SK-N-SH (cell line): ENCODE measurements at regions not wholly inside any gene's neighbourhood (a gene's known extent, or its start where the extent isn't known, plus 50 kb on each side); places are given as distances from the start of the nearest gene placed in this dataset.

ENCODE experiments used
- CTCF ChIA-PET: fragments of 300-600, 350-600 bp; formaldehyde crosslinking; extraction: SDS; loops from one replicate; lab custom pipeline; 2021; lab: Yijun Ruan, JAX
- POLR2A ChIA-PET: fragments of 350-600 bp; sonication (Branson Sonifier 250); formaldehyde crosslinking; extraction: SDS; loops from one replicate; lab custom pipeline; 2020; ENCODE audit warnings: antibody characterized with exemption, inconsistent platforms; lab: Yijun Ruan, JAX
- DNase-seq: peaks from one replicate; pipeline ENCODE4 v3.0.0; 2012
- H2AFZ ChIP-seq: fragments of 200-600 bp; sonication (generic); 2 replicates; pipeline ENCODE4 v1.8.1; 2016; ENCODE audit warnings: antibody characterized with exemption, mild to moderate bottlenecking, low read depth
- H3F3A ChIP-seq: fragments of 200-600 bp; sonication (generic); replicated peaks from 2 replicates; pipeline ENCODE3; 2016; ENCODE audit warnings: antibody characterized with exemption, mild to moderate bottlenecking; ENCODE audit not compliant: insufficient read depth
- H3K27ac ChIP-seq, 2 experiments: fragments of 200-500 bp in 1 of 2; fragments of 200-600 bp in 1 of 2; sonication (Bioruptor generic) in 1 of 2; sonication (generic), shearing (Covaris generic) in 1 of 2; 2 replicates each; pipeline versions ENCODE4 v1.5.1 to v1.6.1; 2014 to 2016; ENCODE audit warnings: low read depth in 2 of 2, inconsistent platforms in 1 of 2, low read length in 1 of 2, mild to moderate bottlenecking in 1 of 2, mixed read lengths in 1 of 2
- H3K27me3 ChIP-seq: fragments of 200-600 bp; sonication (generic), shearing (Covaris generic); 2 replicates; pipeline ENCODE4 v1.6.1; 2016; ENCODE audit warnings: mixed run types; ENCODE audit not compliant: insufficient read depth
- H3K36me3 ChIP-seq, 2 experiments: fragments of 200-500 bp in 1 of 2; fragments of 200-600 bp in 1 of 2; sonication (Bioruptor generic) in 1 of 2; sonication (generic) in 1 of 2; replicated peaks in 1 of 2; 2 replicates each; pipeline versions ENCODE3 to v1.5.1; 2014 to 2016; ENCODE audit warnings: low read length in 1 of 2, mild to moderate bottlenecking in 1 of 2; ENCODE audit not compliant: insufficient read depth in 2 of 2, control insufficient read depth in 1 of 2
- H3K4me1 ChIP-seq, 2 experiments: fragments of 200-500 bp in 1 of 2; fragments of 200-600 bp in 1 of 2; sonication (Bioruptor generic) in 1 of 2; sonication (generic), shearing (Covaris generic) in 1 of 2; 2 replicates each; pipeline versions ENCODE4 v1.5.1 to v1.6.1; 2014 to 2016; ENCODE audit warnings: low read depth in 1 of 2, low read length in 1 of 2, mixed run types in 1 of 2; ENCODE audit not compliant: insufficient read depth in 2 of 2, control insufficient read depth in 1 of 2
- H3K4me2 ChIP-seq: fragments of 200-600 bp; sonication (generic), shearing (Covaris generic); 2 replicates; pipeline ENCODE4 v1.6.1; 2017; ENCODE audit warnings: mixed run types
- H3K4me3 ChIP-seq, 2 experiments: fragments of 200-500 bp in 1 of 2; fragments of 200-600 bp in 1 of 2; sonication (Bioruptor generic) in 1 of 2; sonication (generic), shearing (Covaris generic) in 1 of 2; 2 replicates each; pipeline versions ENCODE4 v1.5.1 to v1.8.1; 2014 to 2016; ENCODE audit warnings: low read depth in 2 of 2, inconsistent platforms in 1 of 2, low read length in 1 of 2, mild to moderate bottlenecking in 1 of 2, mixed read lengths in 1 of 2, moderate library complexity in 1 of 2
- H3K79me2 ChIP-seq: fragments of 200-600 bp; sonication (generic); 2 replicates; pipeline ENCODE4 v1.8.1; 2017; ENCODE audit warnings: mild to moderate bottlenecking; ENCODE audit not compliant: insufficient read depth
- H3K9ac ChIP-seq: fragments of 200-600 bp; sonication (generic); 2 replicates; pipeline ENCODE4 v1.6.1; 2017; ENCODE audit warnings: mixed run types
- H3K9me2 ChIP-seq: fragments of 200-600 bp; sonication (generic); 2 replicates; pipeline ENCODE4 v1.6.1; 2017; ENCODE audit warnings: mixed run types
- H3K9me3 ChIP-seq: fragments of 200-600 bp; sonication (generic); 2 replicates; pipeline ENCODE4 v1.6.1; 2017; ENCODE audit warnings: mixed run types, mild to moderate bottlenecking, moderate library complexity
- H4K20me1 ChIP-seq: fragments of 200-600 bp; sonication (generic); 2 replicates; pipeline ENCODE4 v1.6.1; 2017; ENCODE audit warnings: mild to moderate bottlenecking, mixed run types; ENCODE audit not compliant: insufficient read depth
- CHD2 ChIP-seq: fragments of 150-350 bp; IDR thresholded peaks from 2 replicates; pipeline ENCODE4 v1.6.1; 2018; ENCODE audit warnings: low read length; ENCODE audit not compliant: partially characterized antibody
- FOXJ3 ChIP-seq: sonication (generic); formaldehyde crosslinking; IDR thresholded peaks from 2 replicates; pipeline ENCODE4 v1.5.1; 2020; ENCODE audit warnings: mild to moderate bottlenecking, missing genetic modification reagents
- FOXM1 ChIP-seq: IDR thresholded peaks from 2 replicates; pipeline ENCODE4 v1.4.0; 2012; ENCODE audit warnings: low read depth, mild to moderate bottlenecking
- JUND ChIP-seq: IDR thresholded peaks from 2 replicates; pipeline ENCODE4 v1.4.0; 2012
- NFIC ChIP-seq: IDR thresholded peaks from 2 replicates; pipeline ENCODE4 v1.4.0; 2012; ENCODE audit warnings: borderline replicate concordance
- POLR2AphosphoS5 ChIP-seq: IDR thresholded peaks from 2 replicates; pipeline ENCODE4 v1.6.1; 2012; ENCODE audit warnings: low read depth, low read length
- RXRA ChIP-seq: IDR thresholded peaks from 2 replicates; pipeline ENCODE4 v1.4.0; 2012; ENCODE audit warnings: low read depth, mild to moderate bottlenecking, borderline replicate concordance
- SIN3A ChIP-seq: IDR thresholded peaks from 2 replicates; pipeline ENCODE4 v1.6.1; 2012; ENCODE audit warnings: low read depth, mild to moderate bottlenecking, low read length, moderate library complexity, borderline replicate concordance
- TAF1 ChIP-seq: IDR thresholded peaks from 2 replicates; pipeline ENCODE4 v1.6.1; 2012; ENCODE audit warnings: low read depth, mild to moderate bottlenecking, low read length, moderate library complexity, borderline replicate concordance
- YY1 ChIP-seq: IDR thresholded peaks from 2 replicates; pipeline ENCODE4 v1.4.0; 2012; ENCODE audit warnings: low read depth, mild to moderate bottlenecking
- WGBS: methylation state at CpG from one replicate; pipeline ENCODE4 v1.1.6; 2017; ENCODE audit warnings: low lambda C conversion rate; 5-methylcytosine and 5-hydroxymethylcytosine counted together
- TF ChIP-seq, protein P1 (sequence below): IDR thresholded peaks from 2 replicates; pipeline ENCODE4 v1.6.1; 2012; ENCODE audit warnings: mild to moderate bottlenecking, low read depth, low read length, moderate library complexity
- TF ChIP-seq, protein P2 (sequence below): IDR thresholded peaks from 2 replicates; pipeline ENCODE4 v1.4.0; 2012; ENCODE audit warnings: low read depth, borderline replicate concordance
- TF ChIP-seq, protein P3 (sequence below): fragments of 150-350 bp; IDR thresholded peaks from 2 replicates; pipeline ENCODE4 v1.6.1; 2017; ENCODE audit warnings: antibody characterized with exemption, low read length, low read depth, borderline replicate concordance
- TF ChIP-seq, protein P4 (sequence below): IDR thresholded peaks from 2 replicates; pipeline ENCODE4 v1.4.0; 2012; ENCODE audit warnings: low read depth
- TF ChIP-seq, protein P5 (sequence below): IDR thresholded peaks from 2 replicates; pipeline ENCODE4; 2012

DNA sequence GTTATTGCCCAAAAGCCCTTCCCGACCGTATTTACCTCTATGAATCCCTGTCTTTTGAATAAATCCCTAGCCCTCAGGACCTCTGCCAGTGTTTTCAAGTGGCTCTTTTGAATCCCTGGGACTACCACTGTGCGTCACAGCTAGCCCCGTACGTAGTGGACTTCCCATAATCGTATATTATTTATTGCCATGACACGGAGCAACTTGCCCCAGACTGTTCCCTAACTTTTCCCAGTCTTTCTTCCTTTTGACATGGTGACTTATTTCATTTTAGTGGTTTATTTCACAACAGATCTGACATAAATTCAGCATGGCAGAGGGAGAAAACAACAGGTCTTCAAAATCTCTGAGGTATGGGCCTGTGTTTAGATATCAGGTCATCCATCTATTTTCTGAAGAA is 318.6 kb upstream of the KLF6 start:
- no peaks in the 10 kb centered on the region for H3K27me3 ChIP-seq
- H3K4me1 ChIP-seq, result peaks cover 9 to 17% of the 10 kb centered on the region in 2 experiments; a peak in 3 of 4 replicates
- DNase-seq, result no peak
- no peaks in the 10 kb centered on the region for H4K20me1 ChIP-seq
- WGBS, result 73% methylated on average over 7 of the region's 7 CpGs
- POLR2A ChIA-PET, result no interaction called here
- H3K79me2 ChIP-seq, result no peaks in the 10 kb centered on the region
- H3K4me2 ChIP-seq, result no peak overlapping the region
- no peak overlapping the region for H2AFZ ChIP-seq
- peak overlapping the region in 1 of 2 experiments; percentile 50; a peak in 1 of 4 replicates for H3K27ac ChIP-seq
- TF ChIP-seq, protein P1, sequence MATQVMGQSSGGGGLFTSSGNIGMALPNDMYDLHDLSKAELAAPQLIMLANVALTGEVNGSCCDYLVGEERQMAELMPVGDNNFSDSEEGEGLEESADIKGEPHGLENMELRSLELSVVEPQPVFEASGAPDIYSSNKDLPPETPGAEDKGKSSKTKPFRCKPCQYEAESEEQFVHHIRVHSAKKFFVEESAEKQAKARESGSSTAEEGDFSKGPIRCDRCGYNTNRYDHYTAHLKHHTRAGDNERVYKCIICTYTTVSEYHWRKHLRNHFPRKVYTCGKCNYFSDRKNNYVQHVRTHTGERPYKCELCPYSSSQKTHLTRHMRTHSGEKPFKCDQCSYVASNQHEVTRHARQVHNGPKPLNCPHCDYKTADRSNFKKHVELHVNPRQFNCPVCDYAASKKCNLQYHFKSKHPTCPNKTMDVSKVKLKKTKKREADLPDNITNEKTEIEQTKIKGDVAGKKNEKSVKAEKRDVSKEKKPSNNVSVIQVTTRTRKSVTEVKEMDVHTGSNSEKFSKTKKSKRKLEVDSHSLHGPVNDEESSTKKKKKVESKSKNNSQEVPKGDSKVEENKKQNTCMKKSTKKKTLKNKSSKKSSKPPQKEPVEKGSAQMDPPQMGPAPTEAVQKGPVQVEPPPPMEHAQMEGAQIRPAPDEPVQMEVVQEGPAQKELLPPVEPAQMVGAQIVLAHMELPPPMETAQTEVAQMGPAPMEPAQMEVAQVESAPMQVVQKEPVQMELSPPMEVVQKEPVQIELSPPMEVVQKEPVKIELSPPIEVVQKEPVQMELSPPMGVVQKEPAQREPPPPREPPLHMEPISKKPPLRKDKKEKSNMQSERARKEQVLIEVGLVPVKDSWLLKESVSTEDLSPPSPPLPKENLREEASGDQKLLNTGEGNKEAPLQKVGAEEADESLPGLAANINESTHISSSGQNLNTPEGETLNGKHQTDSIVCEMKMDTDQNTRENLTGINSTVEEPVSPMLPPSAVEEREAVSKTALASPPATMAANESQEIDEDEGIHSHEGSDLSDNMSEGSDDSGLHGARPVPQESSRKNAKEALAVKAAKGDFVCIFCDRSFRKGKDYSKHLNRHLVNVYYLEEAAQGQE, result no peak
- TF ChIP-seq CHD2 (no peak), FOXM1 (no peak), NFIC (no peak), JUND (no peak), TAF1 (no peak), POLR2AphosphoS5 (no peak), YY1 (no peak), SIN3A (no peak), FOXJ3 (CRISPR knock-in tag) (no peak), RXRA (no peak)
- TF ChIP-seq, protein P2, sequence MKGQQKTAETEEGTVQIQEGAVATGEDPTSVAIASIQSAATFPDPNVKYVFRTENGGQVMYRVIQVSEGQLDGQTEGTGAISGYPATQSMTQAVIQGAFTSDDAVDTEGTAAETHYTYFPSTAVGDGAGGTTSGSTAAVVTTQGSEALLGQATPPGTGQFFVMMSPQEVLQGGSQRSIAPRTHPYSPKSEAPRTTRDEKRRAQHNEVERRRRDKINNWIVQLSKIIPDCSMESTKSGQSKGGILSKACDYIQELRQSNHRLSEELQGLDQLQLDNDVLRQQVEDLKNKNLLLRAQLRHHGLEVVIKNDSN, result no peak
- TF ChIP-seq, protein P3, sequence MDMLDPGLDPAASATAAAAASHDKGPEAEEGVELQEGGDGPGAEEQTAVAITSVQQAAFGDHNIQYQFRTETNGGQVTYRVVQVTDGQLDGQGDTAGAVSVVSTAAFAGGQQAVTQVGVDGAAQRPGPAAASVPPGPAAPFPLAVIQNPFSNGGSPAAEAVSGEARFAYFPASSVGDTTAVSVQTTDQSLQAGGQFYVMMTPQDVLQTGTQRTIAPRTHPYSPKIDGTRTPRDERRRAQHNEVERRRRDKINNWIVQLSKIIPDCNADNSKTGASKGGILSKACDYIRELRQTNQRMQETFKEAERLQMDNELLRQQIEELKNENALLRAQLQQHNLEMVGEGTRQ, result no peak
- TF ChIP-seq, protein P4, sequence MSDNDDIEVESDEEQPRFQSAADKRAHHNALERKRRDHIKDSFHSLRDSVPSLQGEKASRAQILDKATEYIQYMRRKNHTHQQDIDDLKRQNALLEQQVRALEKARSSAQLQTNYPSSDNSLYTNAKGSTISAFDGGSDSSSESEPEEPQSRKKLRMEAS, result no peak
- TF ChIP-seq, protein P5, sequence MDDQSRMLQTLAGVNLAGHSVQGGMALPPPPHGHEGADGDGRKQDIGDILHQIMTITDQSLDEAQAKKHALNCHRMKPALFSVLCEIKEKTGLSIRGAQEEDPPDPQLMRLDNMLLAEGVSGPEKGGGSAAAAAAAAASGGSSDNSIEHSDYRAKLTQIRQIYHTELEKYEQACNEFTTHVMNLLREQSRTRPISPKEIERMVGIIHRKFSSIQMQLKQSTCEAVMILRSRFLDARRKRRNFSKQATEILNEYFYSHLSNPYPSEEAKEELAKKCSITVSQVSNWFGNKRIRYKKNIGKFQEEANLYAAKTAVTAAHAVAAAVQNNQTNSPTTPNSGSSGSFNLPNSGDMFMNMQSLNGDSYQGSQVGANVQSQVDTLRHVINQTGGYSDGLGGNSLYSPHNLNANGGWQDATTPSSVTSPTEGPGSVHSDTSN, result no peak
- H3K9ac ChIP-seq, result no peak overlapping the region
- H3F3A ChIP-seq, result peaks cover 6% of the 10 kb centered on the region
- H3K9me3 ChIP-seq, result no peaks in the 10 kb centered on the region
- no peak overlapping the region for H3K4me3 ChIP-seq
- H3K36me3 ChIP-seq, result no peaks in the 10 kb centered on the region
- no peaks in the 10 kb centered on the region for H3K9me2 ChIP-seq
- CTCF ChIA-PET, result no interaction called here
